ENCODE measurements at regions not wholly inside any gene's neighbourhood (a gene's known extent, or its start where the extent isn't known, plus 50 kb on each side); places are given as distances from the start of the nearest gene placed in this dataset.
"Not testable (repeated sequence)": the region's sequence is repeated elsewhere in the genome, so short reads cannot be mapped to it uniquely, and the experiment has no call there.

DNA sequence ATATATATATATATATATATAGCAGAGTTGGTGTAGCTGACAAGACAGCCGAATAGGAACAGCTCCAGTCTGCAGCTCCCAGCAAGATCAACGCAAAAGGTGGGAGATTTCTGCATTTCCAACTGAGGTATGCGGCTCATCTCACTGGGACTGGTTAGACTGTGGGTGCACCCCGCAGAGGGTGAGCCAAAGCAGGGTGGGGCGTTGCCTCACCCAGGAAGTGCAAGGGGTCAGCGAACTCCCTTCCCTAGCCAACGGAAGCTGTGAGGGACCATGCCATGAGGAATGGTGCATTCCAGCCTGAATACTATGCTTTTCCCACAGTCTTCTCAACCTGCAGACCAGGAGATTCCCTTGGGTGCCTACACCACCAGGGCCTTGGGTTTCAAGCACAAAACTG, 81.7 kb upstream of the ST3GAL6 start:
- Histone ChIP-seq H2BK5ac (ENCODE audit: low read length) (no peak overlapping the region), H4K8ac (ENCODE audit: low read depth, low read length) (no peak overlapping the region), H2AFZ (ENCODE audit: low read length) (no peak overlapping the region), H3K4me1 (ENCODE audit: control insufficient read depth in 2 of 2, insufficient read depth in 1 of 2, low read depth in 1 of 2, low read length in 2 of 2) (no peaks in the 10 kb centered on the region), H2AK5ac (ENCODE audit: low read depth, low read length) (no peak overlapping the region), H3K23ac (ENCODE audit: low read depth, low read length, poor library complexity) (no peak overlapping the region), H3K14ac (ENCODE audit: low read length) (no peak overlapping the region), H3K9me3 (replicated peaks in 1 of 2; ENCODE audit: control insufficient read depth in 2 of 2, insufficient read depth in 1 of 2, low read depth in 1 of 2, low read length in 2 of 2) (no peaks in the 10 kb centered on the region), H3K27ac (replicated peaks; ENCODE audit: low read length) (no peak overlapping the region), H3K4me2 (ENCODE audit: insufficient read depth, low read length, poor library complexity, severe bottlenecking) (no peak overlapping the region), H3K36me3 (replicated peaks in 1 of 2; ENCODE audit: control insufficient read depth in 2 of 2, insufficient read depth in 2 of 2, low read length in 2 of 2) (no peaks in the 10 kb centered on the region), H2BK12ac (ENCODE audit: low read length) (no peak overlapping the region), H3K4ac (ENCODE audit: low read length) (no peak overlapping the region), H3K79me1 (ENCODE audit: low read depth, low read length) (no peaks in the 10 kb centered on the region), H3K27me3 (ENCODE audit: control insufficient read depth in 3 of 3, insufficient read depth in 3 of 3, low read depth in 1 of 3, low read length in 3 of 3) (no peaks in the 10 kb centered on the region), H3K4me3 (ENCODE audit: low read length in 2 of 2) (no peak overlapping the region), H4K91ac (ENCODE audit: low read depth, low read length, poor library complexity) (no peak overlapping the region), H3K9ac (ENCODE audit: low read depth, low read length, poor library complexity) (no peak overlapping the region), H3K18ac (ENCODE audit: low read length) (no peak overlapping the region), H2BK120ac (ENCODE audit: low read depth, low read length) (no peak overlapping the region), H2BK15ac (ENCODE audit: low read length) (no peak overlapping the region)
- no peak for DNase-seq (ENCODE audit: low spot score)
- WGBS, 2 donors (ENCODE audit: extremely low coverage in 2 of 2, insufficient read length in 2 of 2, insufficient replicate concordance in 1 of 2) = no CpG with 5 or more reads among the region's 7 CpGs

DNA sequence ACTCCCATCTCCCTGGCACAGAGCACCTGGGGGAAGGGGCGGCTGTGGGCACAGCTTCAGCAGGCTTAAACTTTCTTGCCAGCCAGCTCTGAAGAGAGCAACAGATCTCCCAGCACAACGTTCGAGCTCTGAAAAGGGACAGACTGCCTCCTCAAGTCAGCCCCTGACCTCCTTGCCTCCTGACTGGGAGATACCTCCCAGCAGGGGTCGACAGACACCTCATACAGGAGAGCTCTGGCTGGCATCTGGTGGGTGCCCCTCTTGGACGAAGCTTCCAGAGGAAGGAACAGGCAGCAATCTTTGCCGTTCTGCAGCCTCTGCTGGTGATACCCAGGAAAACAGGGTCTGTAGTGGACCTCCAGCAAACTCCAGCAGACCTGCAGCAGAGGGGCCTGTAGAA, 80.7 kb upstream of the ST3GAL6 start:
- no CpG with 5 or more reads among the region's 6 CpGs for WGBS, 2 donors (ENCODE audit: extremely low coverage in 2 of 2, insufficient read length in 2 of 2, insufficient replicate concordance in 1 of 2)
- H2BK12ac ChIP-seq (ENCODE audit: low read length); H3K9me3 ChIP-seq (replicated peaks in 1 of 2; ENCODE audit: control insufficient read depth in 2 of 2, insufficient read depth in 1 of 2, low read depth in 1 of 2, low read length in 2 of 2); H3K18ac ChIP-seq (ENCODE audit: low read length); H3K4me3 ChIP-seq (ENCODE audit: low read length in 2 of 2); H2BK15ac ChIP-seq (ENCODE audit: low read length); H3K9ac ChIP-seq (ENCODE audit: low read depth, low read length, poor library complexity); H2BK5ac ChIP-seq (ENCODE audit: low read length); H2AK5ac ChIP-seq (ENCODE audit: low read depth, low read length); H3K4ac ChIP-seq (ENCODE audit: low read length); H3K23ac ChIP-seq (ENCODE audit: low read depth, low read length, poor library complexity); H4K8ac ChIP-seq (ENCODE audit: low read depth, low read length); H4K91ac ChIP-seq (ENCODE audit: low read depth, low read length, poor library complexity); H3K14ac ChIP-seq (ENCODE audit: low read length); H3K4me2 ChIP-seq (ENCODE audit: insufficient read depth, low read length, poor library complexity, severe bottlenecking); H3K27ac ChIP-seq (replicated peaks; ENCODE audit: low read length); DNase-seq (ENCODE audit: low spot score); H3K27me3 ChIP-seq (ENCODE audit: control insufficient read depth in 3 of 3, insufficient read depth in 3 of 3, low read depth in 1 of 3, low read length in 3 of 3); H2AFZ ChIP-seq (ENCODE audit: low read length); H3K4me1 ChIP-seq (ENCODE audit: control insufficient read depth in 2 of 2, insufficient read depth in 1 of 2, low read depth in 1 of 2, low read length in 2 of 2); H3K36me3 ChIP-seq (replicated peaks in 1 of 2; ENCODE audit: control insufficient read depth in 2 of 2, insufficient read depth in 2 of 2, low read length in 2 of 2); H3K79me1 ChIP-seq (ENCODE audit: low read depth, low read length); H2BK120ac ChIP-seq (ENCODE audit: low read depth, low read length): not testable (repeated sequence)

DNA sequence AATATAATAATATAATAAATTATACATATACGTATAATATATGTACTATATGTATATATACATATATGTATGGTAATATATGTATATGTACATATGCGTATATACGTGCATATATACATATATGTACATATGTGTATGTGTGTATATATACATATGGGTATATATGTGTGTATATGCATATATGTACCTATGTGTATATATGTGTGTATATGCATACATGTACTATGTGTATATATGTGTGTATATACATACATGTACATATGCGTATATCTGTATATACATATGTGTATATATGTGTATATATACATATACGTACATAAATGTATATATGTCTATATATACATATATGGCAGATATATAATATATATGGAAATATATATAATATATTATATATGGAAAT, 74.8 kb upstream of the ST3GAL6 start:
- Histone ChIP-seq H3K18ac (ENCODE audit: low read length) (no peak overlapping the region), H3K9me3 (replicated peaks in 1 of 2; ENCODE audit: control insufficient read depth in 2 of 2, insufficient read depth in 1 of 2, low read depth in 1 of 2, low read length in 2 of 2) (no peaks in the 10 kb centered on the region), H3K27ac (replicated peaks; ENCODE audit: low read length) (no peak overlapping the region), H2BK12ac (ENCODE audit: low read length) (no peak overlapping the region), H2BK15ac (ENCODE audit: low read length) (no peak overlapping the region), H3K4ac (ENCODE audit: low read length) (no peak overlapping the region), H3K79me1 (ENCODE audit: low read depth, low read length) (no peaks in the 10 kb centered on the region), H4K8ac (ENCODE audit: low read depth, low read length) (no peak overlapping the region), H3K23ac (ENCODE audit: low read depth, low read length, poor library complexity) (no peak overlapping the region), H3K4me2 (ENCODE audit: insufficient read depth, low read length, poor library complexity, severe bottlenecking) (no peak overlapping the region), H4K91ac (ENCODE audit: low read depth, low read length, poor library complexity) (no peak overlapping the region), H3K14ac (ENCODE audit: low read length) (no peak overlapping the region), H3K27me3 (ENCODE audit: control insufficient read depth in 3 of 3, insufficient read depth in 3 of 3, low read depth in 1 of 3, low read length in 3 of 3) (no peaks in the 10 kb centered on the region), H3K4me3 (ENCODE audit: low read length in 2 of 2) (no peak overlapping the region), H2AFZ (ENCODE audit: low read length) (no peak overlapping the region), H2BK120ac (ENCODE audit: low read depth, low read length) (no peak overlapping the region), H2AK5ac (ENCODE audit: low read depth, low read length) (no peak overlapping the region), H3K36me3 (replicated peaks in 1 of 2; ENCODE audit: control insufficient read depth in 2 of 2, insufficient read depth in 2 of 2, low read length in 2 of 2) (no peaks in the 10 kb centered on the region), H3K4me1 (ENCODE audit: control insufficient read depth in 2 of 2, insufficient read depth in 1 of 2, low read depth in 1 of 2, low read length in 2 of 2) (no peaks in the 10 kb centered on the region), H2BK5ac (ENCODE audit: low read length) (no peak overlapping the region), H3K9ac (ENCODE audit: low read depth, low read length, poor library complexity) (no peak overlapping the region)
- WGBS, 2 donors (ENCODE audit: extremely low coverage in 2 of 2, insufficient read length in 2 of 2, insufficient replicate concordance in 1 of 2) = no CpG with 5 or more reads among the region's 5 CpGs
- DNase-seq (ENCODE audit: low spot score) = no peak

DNA sequence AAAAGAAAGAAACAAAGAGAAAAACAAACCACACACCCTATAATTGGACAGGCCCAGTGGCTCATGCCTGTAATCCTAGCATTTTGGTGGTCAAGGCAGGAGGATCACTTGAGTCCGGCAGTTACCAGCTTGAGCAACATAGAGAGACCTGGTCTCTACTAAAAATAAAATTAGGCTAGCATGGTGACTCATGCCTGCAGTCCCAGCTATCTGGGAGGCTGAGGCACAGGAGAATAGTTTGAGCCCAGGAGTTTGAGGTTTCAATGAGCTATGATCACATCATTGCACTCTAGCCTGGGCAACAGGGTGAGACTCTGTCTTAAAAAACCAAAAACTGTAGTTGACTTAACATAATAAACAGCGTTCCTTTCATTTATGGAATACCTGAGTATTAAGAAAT, 72.3 kb upstream of the ST3GAL6 start:
- Histone ChIP-seq H3K18ac (ENCODE audit: low read length) (no peak overlapping the region), H2BK120ac (ENCODE audit: low read depth, low read length) (no peak overlapping the region), H2BK12ac (ENCODE audit: low read length) (no peak overlapping the region), H3K27me3 (ENCODE audit: control insufficient read depth in 3 of 3, insufficient read depth in 3 of 3, low read depth in 1 of 3, low read length in 3 of 3) (no peaks in the 10 kb centered on the region), H4K91ac (ENCODE audit: low read depth, low read length, poor library complexity) (no peak overlapping the region), H3K36me3 (replicated peaks in 1 of 2; ENCODE audit: control insufficient read depth in 2 of 2, insufficient read depth in 2 of 2, low read length in 2 of 2) (no peaks in the 10 kb centered on the region), H3K79me1 (ENCODE audit: low read depth, low read length) (no peaks in the 10 kb centered on the region), H3K27ac (replicated peaks; ENCODE audit: low read length) (no peak overlapping the region), H3K14ac (ENCODE audit: low read length) (no peak overlapping the region), H3K9me3 (replicated peaks in 1 of 2; ENCODE audit: control insufficient read depth in 2 of 2, insufficient read depth in 1 of 2, low read depth in 1 of 2, low read length in 2 of 2) (no peaks in the 10 kb centered on the region), H3K9ac (ENCODE audit: low read depth, low read length, poor library complexity) (no peak overlapping the region), H3K4ac (ENCODE audit: low read length) (no peak overlapping the region), H3K4me1 (ENCODE audit: control insufficient read depth in 2 of 2, insufficient read depth in 1 of 2, low read depth in 1 of 2, low read length in 2 of 2) (no peaks in the 10 kb centered on the region), H3K4me2 (ENCODE audit: insufficient read depth, low read length, poor library complexity, severe bottlenecking) (no peak overlapping the region), H2BK15ac (ENCODE audit: low read length) (no peak overlapping the region), H2BK5ac (ENCODE audit: low read length) (no peak overlapping the region), H3K23ac (ENCODE audit: low read depth, low read length, poor library complexity) (no peak overlapping the region), H2AK5ac (ENCODE audit: low read depth, low read length) (no peak overlapping the region), H3K4me3 (ENCODE audit: low read length in 2 of 2) (no peak overlapping the region), H2AFZ (ENCODE audit: low read length) (no peak overlapping the region), H4K8ac (ENCODE audit: low read depth, low read length) (no peak overlapping the region)
- DNase-seq (ENCODE audit: low spot score) = no peak
- no CpG with 5 or more reads among the region's 2 CpGs for WGBS, 2 donors (ENCODE audit: extremely low coverage in 2 of 2, insufficient read length in 2 of 2, insufficient replicate concordance in 1 of 2)

Data from neuronal stem cell (in vitro differentiated cells).